ENCODE measurements at regions not wholly inside any gene's neighbourhood (a gene's known extent, or its start where the extent isn't known, plus 50 kb on each side); places are given as distances from the start of the nearest gene placed in this dataset.

DNA sequence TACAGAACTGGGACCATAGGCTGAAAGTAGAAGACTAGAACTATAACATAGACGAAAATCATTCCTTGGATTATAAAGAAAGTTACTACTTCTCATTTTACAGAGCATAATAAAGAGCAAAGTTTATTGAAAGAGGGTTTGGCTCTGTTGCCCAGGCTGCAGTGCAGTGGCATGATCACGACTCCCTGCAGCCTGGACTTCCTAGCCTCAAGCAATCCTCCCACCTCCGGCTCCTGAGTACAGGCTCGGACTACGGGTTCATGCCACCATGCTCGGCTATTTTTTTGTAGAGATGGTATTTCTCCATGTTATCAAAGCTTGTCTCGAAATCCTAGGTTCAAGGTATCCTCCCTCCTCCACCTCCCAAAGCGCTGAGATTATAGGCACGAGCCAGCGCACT lies 190.1 kb upstream of the FOXG1 start:
- DNase-seq = no peak
- Mint-ChIP-seq H3K27ac (no peak overlapping the region), H3K4me1 (no peaks in the 10 kb centered on the region), H3K27me3 (no peaks in the 10 kb centered on the region), H3K36me3 (no peaks in the 10 kb centered on the region), H3K9me3 (peaks cover 4 to 39% (median 9%) of the 10 kb centered on the region in 7 donors), H3K4me3 (no peak overlapping the region)
- no peak overlapping the region for H3K4me3 ChIP-seq (ENCODE audit: low read depth, low read length)
- H3K36me3 ChIP-seq (ENCODE audit: control insufficient read depth, insufficient read depth, low read length) = no peaks in the 10 kb centered on the region
- no peak overlapping the region for H3K27ac ChIP-seq (ENCODE audit: insufficient read depth, low read length, poor library complexity, severe bottlenecking)
- no peaks in the 10 kb centered on the region for H3K4me1 ChIP-seq (ENCODE audit: control insufficient read depth, insufficient read depth, low read length, poor library complexity, severe bottlenecking)
- no peak for ATAC-seq (ENCODE audit: low read depth in 2 of 2)
- no peaks in the 10 kb centered on the region for H3K27me3 ChIP-seq (ENCODE audit: control insufficient read depth, insufficient read depth, low read length)
- H3K9me3 ChIP-seq (ENCODE audit: control insufficient read depth in 2 of 2, low read length in 2 of 2) = peaks cover 0 to 9% of the 10 kb centered on the region in 2 experiments

DNA sequence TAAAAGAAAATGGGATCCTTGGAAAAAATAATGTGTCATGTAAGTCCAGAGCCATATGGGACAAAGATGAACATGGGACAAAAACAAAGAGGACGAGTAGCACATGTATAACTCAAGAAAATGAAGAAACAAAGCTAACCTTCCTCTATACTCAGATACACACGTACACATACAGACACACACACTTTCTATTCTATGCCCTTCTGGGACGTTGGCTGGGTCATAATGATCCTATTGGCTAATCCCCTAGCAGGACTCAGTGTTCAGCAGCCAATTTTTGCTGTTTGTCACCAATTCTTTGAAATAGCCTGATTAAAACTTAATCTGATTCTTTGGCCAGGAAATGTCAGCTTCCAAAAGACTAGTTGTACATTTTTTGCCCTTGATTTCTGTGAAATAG lies 189.4 kb upstream of the FOXG1 start:
- H3K36me3 ChIP-seq (ENCODE audit: control insufficient read depth, insufficient read depth, low read length) = no peaks in the 10 kb centered on the region
- DNase-seq (no peak), ATAC-seq (ENCODE audit: low read depth in 2 of 2) (no peak)
- Mint-ChIP-seq H3K9me3 (peaks cover 4 to 39% (median 9%) of the 10 kb centered on the region in 7 donors), H3K27me3 (no peaks in the 10 kb centered on the region), H3K36me3 (no peaks in the 10 kb centered on the region), H3K27ac (no peak overlapping the region), H3K4me3 (no peak overlapping the region), H3K4me1 (no peaks in the 10 kb centered on the region)
- no peaks in the 10 kb centered on the region for H3K27me3 ChIP-seq (ENCODE audit: control insufficient read depth, insufficient read depth, low read length)
- H3K9me3 ChIP-seq (ENCODE audit: control insufficient read depth in 2 of 2, low read length in 2 of 2) = peaks cover 0 to 5% of the 10 kb centered on the region in 2 experiments
- no peaks in the 10 kb centered on the region for H3K4me1 ChIP-seq (ENCODE audit: control insufficient read depth, insufficient read depth, low read length, poor library complexity, severe bottlenecking)
- no peak overlapping the region for H3K4me3 ChIP-seq (ENCODE audit: low read depth, low read length)
- no peak overlapping the region for H3K27ac ChIP-seq (ENCODE audit: insufficient read depth, low read length, poor library complexity, severe bottlenecking)

DNA sequence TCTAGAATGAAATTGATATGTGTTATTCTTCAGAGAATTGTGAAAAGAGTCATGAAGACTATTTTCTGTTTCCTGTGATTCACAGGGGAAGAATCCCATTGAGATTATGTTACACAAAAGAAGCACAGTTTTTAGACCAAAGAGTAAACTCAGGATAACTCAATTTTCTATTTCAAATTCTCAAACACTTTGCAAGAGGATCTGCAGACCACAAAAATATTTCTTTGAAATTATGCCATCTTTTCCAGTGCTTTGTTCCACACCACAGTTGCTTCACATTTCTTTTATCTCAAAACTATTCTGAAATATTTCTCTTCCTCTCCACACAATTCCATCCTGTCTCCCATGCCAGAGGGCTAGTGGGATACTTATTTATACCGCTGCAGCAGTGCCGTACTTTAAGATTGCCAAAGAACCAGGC lies 188.9 kb upstream of the FOXG1 start:
- no peak overlapping the region for H3K27ac Mint-ChIP-seq
- peaks cover 0 to 5% of the 10 kb centered on the region in 2 experiments for H3K9me3 ChIP-seq (ENCODE audit: control insufficient read depth in 2 of 2, low read length in 2 of 2)
- no peak overlapping the region for H3K4me3 ChIP-seq (ENCODE audit: low read depth, low read length)
- no peak overlapping the region for H3K27ac ChIP-seq (ENCODE audit: insufficient read depth, low read length, poor library complexity, severe bottlenecking)
- H3K27me3 Mint-ChIP-seq = no peaks in the 10 kb centered on the region
- H3K36me3 ChIP-seq (ENCODE audit: control insufficient read depth, insufficient read depth, low read length) = no peaks in the 10 kb centered on the region
- no peaks in the 10 kb centered on the region for H3K36me3 Mint-ChIP-seq
- no peaks in the 10 kb centered on the region for H3K27me3 ChIP-seq (ENCODE audit: control insufficient read depth, insufficient read depth, low read length)
- H3K4me3 Mint-ChIP-seq = no peak overlapping the region
- H3K4me1 Mint-ChIP-seq = no peaks in the 10 kb centered on the region
- DNase-seq = no peak
- no peak for ATAC-seq (ENCODE audit: low read depth in 2 of 2)
- H3K9me3 Mint-ChIP-seq = peaks cover 3 to 39% (median 9%) of the 10 kb centered on the region in 7 donors
- H3K4me1 ChIP-seq (ENCODE audit: control insufficient read depth, insufficient read depth, low read length, poor library complexity, severe bottlenecking) = no peaks in the 10 kb centered on the region

DNA sequence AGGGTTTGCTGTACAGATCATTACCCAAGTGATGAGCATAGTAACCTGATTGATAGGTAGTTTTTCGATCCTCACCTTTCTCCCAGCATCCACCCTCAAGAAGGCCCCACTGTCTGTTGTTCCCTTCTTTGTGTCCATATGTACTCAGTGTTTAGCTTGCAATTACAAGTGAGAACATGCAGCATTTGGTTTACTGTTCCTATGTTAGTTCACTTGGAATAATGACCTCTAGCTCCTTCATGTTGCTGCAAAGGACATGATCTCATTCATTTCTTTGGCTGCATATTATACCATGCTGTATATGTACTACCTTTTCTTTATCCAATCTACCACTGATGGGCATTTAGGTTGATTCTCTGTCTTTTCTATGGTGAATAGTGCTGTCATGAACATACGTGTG lies 181.6 kb upstream of the FOXG1 start:
- Mint-ChIP-seq H3K4me1 (no peaks in the 10 kb centered on the region), H3K27me3 (no peaks in the 10 kb centered on the region), H3K27ac (no peak overlapping the region), H3K36me3 (no peaks in the 10 kb centered on the region), H3K4me3 (no peak overlapping the region), H3K9me3 (peaks cover 6 to 26% (median 20%) of the 10 kb centered on the region in 7 donors)
- Histone ChIP-seq H3K9me3 (ENCODE audit: control insufficient read depth in 2 of 2, low read length in 2 of 2) (peaks cover 0 to 4% of the 10 kb centered on the region in 2 experiments), H3K27me3 (ENCODE audit: control insufficient read depth, insufficient read depth, low read length) (no peaks in the 10 kb centered on the region), H3K27ac (ENCODE audit: insufficient read depth, low read length, poor library complexity, severe bottlenecking) (no peak overlapping the region), H3K4me1 (ENCODE audit: control insufficient read depth, insufficient read depth, low read length, poor library complexity, severe bottlenecking) (no peaks in the 10 kb centered on the region), H3K36me3 (ENCODE audit: control insufficient read depth, insufficient read depth, low read length) (no peaks in the 10 kb centered on the region), H3K4me3 (ENCODE audit: low read depth, low read length) (no peak overlapping the region)
- no peak for ATAC-seq (ENCODE audit: low read depth in 2 of 2)
- DNase-seq = no peak

DNA sequence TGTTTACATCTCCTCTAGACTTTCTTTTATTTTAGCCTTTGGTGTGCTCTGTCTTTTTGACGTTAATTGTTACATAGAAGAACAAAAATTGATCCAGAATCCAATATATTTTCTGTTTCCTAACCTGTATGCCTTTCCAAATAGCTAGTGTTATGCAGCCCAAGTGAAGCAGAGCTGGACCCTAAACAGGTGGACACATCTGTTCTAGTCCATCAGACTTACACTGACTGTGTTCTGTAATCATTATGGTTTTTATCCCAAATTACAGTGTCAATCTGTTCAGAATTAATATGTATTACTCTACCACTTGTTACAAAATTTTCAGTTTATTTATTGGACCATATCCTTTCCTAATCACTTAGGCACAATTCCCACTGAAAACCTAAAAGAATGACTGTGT lies 176.8 kb upstream of the FOXG1 start:
- no peaks in the 10 kb centered on the region for H3K36me3 ChIP-seq (ENCODE audit: control insufficient read depth, insufficient read depth, low read length)
- peaks cover 0 to 5% of the 10 kb centered on the region in 2 experiments for H3K9me3 ChIP-seq (ENCODE audit: control insufficient read depth in 2 of 2, low read length in 2 of 2)
- Mint-ChIP-seq H3K36me3 (no peaks in the 10 kb centered on the region), H3K27me3 (no peaks in the 10 kb centered on the region), H3K9me3 (peaks cover 2 to 34% (median 13%) of the 10 kb centered on the region in 7 donors), H3K4me1 (no peaks in the 10 kb centered on the region), H3K27ac (no peak overlapping the region), H3K4me3 (no peak overlapping the region)
- no peak overlapping the region for H3K4me3 ChIP-seq (ENCODE audit: low read depth, low read length)
- H3K27ac ChIP-seq (ENCODE audit: insufficient read depth, low read length, poor library complexity, severe bottlenecking) = no peak overlapping the region
- ATAC-seq (ENCODE audit: low read depth in 2 of 2) (no peak), DNase-seq (no peak)
- H3K4me1 ChIP-seq (ENCODE audit: control insufficient read depth, insufficient read depth, low read length, poor library complexity, severe bottlenecking) = no peaks in the 10 kb centered on the region
- no peaks in the 10 kb centered on the region for H3K27me3 ChIP-seq (ENCODE audit: control insufficient read depth, insufficient read depth, low read length)

DNA sequence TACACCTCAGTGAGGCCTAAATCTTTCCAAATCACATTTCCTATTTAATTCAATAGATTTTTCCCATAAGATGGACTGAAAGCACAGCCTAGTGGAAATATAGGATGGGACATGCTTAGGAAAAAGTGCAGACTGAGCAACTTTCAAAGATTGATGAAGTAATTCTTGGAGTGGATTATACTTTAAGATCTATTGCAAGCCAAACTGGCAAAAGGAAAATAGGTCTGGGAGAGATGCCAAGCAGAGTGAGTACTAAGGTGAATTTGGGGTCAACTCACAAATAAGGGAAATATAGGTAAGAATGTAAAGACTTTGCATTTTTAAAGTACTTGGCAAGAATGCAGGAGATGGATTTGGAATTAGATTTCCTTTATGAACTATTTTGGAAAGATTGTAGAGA lies 170.2 kb upstream of the FOXG1 start:
- no peaks in the 10 kb centered on the region for H3K4me1 Mint-ChIP-seq

DNA sequence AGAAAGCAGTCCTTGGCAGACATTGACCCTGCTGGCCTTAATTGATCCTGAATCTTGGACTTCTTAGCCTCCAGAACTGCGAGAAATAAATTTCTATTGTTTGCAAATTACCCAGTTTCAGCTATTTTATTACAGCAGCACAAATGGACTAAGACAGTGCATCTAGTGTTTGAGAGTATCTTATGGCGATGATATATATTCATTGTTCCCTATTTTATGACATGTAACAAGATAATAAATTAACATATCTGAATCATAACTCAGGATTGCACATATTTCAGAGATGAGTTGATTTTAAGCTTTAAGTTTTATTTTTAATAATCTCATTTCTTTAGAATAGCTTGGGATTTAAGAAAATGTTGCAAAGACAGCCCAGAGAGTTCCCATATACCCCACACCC lies 167.4 kb upstream of the FOXG1 start:
- no peak for DNase-seq
- Histone ChIP-seq H3K27ac (ENCODE audit: insufficient read depth, low read length, poor library complexity, severe bottlenecking) (no peak overlapping the region), H3K9me3 (ENCODE audit: control insufficient read depth in 2 of 2, low read length in 2 of 2) (peaks cover 5 to 13% of the 10 kb centered on the region in 2 experiments), H3K27me3 (ENCODE audit: control insufficient read depth, insufficient read depth, low read length) (no peaks in the 10 kb centered on the region), H3K4me3 (ENCODE audit: low read depth, low read length) (no peak overlapping the region), H3K4me1 (ENCODE audit: control insufficient read depth, insufficient read depth, low read length, poor library complexity, severe bottlenecking) (no peaks in the 10 kb centered on the region), H3K36me3 (ENCODE audit: control insufficient read depth, insufficient read depth, low read length) (no peaks in the 10 kb centered on the region)
- no peak for ATAC-seq (ENCODE audit: low read depth in 2 of 2)
- Mint-ChIP-seq H3K4me1 (no peaks in the 10 kb centered on the region), H3K9me3 (peaks cover 8 to 34% (median 11%) of the 10 kb centered on the region in 7 donors), H3K4me3 (no peak overlapping the region), H3K27ac (no peak overlapping the region), H3K36me3 (peaks cover 3% of the 10 kb centered on the region), H3K27me3 (no peaks in the 10 kb centered on the region)

More for the DNA sequence above, 170.2 kb upstream of the FOXG1 start:
- no peaks in the 10 kb centered on the region for H3K36me3 ChIP-seq (ENCODE audit: control insufficient read depth, insufficient read depth, low read length)
- H3K27me3 ChIP-seq (ENCODE audit: control insufficient read depth, insufficient read depth, low read length) = no peaks in the 10 kb centered on the region
- H3K9me3 ChIP-seq (ENCODE audit: control insufficient read depth in 2 of 2, low read length in 2 of 2) = peaks cover 5 to 13% of the 10 kb centered on the region in 2 experiments
- ATAC-seq (ENCODE audit: low read depth in 2 of 2) = no peak
- H3K4me3 Mint-ChIP-seq = no peak overlapping the region
- no peak overlapping the region for H3K27ac Mint-ChIP-seq
- peaks cover 3% of the 10 kb centered on the region for H3K36me3 Mint-ChIP-seq
- no peaks in the 10 kb centered on the region for H3K27me3 Mint-ChIP-seq
- no peak overlapping the region for H3K4me3 ChIP-seq (ENCODE audit: low read depth, low read length)
- H3K9me3 Mint-ChIP-seq = peaks cover 4 to 27% (median 8%) of the 10 kb centered on the region in 7 donors
- DNase-seq = no peak
- H3K4me1 ChIP-seq (ENCODE audit: control insufficient read depth, insufficient read depth, low read length, poor library complexity, severe bottlenecking) = no peaks in the 10 kb centered on the region
- no peak overlapping the region for H3K27ac ChIP-seq (ENCODE audit: insufficient read depth, low read length, poor library complexity, severe bottlenecking)

DNA sequence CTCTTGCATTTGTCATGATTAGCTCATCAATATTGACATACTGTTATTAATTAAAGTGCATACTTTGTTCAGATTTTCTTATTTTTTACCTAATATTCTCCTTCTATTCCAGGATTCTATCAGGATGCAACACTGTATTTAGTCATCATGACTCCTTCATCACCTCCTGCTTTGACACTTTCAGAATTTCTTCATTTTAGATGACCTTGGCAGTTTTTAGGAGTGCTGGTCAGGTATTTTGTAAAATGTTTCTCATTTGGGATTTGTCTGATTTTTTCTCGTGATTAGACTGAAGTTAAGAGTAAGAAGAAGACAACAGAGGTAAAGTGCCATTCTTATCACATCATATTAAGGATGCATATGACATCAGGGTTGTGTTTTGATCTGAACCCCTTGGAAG lies 167.0 kb upstream of the FOXG1 start:
- H3K4me1 Mint-ChIP-seq = no peaks in the 10 kb centered on the region

More for the DNA sequence above, 167.0 kb upstream of the FOXG1 start:
- Histone ChIP-seq H3K27ac (ENCODE audit: insufficient read depth, low read length, poor library complexity, severe bottlenecking) (no peak overlapping the region), H3K27me3 (ENCODE audit: control insufficient read depth, insufficient read depth, low read length) (no peaks in the 10 kb centered on the region), H3K4me1 (ENCODE audit: control insufficient read depth, insufficient read depth, low read length, poor library complexity, severe bottlenecking) (no peaks in the 10 kb centered on the region), H3K9me3 (ENCODE audit: control insufficient read depth in 2 of 2, low read length in 2 of 2) (peaks cover 5 to 13% of the 10 kb centered on the region in 2 experiments), H3K4me3 (ENCODE audit: low read depth, low read length) (no peak overlapping the region), H3K36me3 (ENCODE audit: control insufficient read depth, insufficient read depth, low read length) (no peaks in the 10 kb centered on the region)
- DNase-seq = no peak
- H3K36me3 Mint-ChIP-seq = peaks cover 3% of the 10 kb centered on the region
- no peaks in the 10 kb centered on the region for H3K27me3 Mint-ChIP-seq
- H3K27ac Mint-ChIP-seq = no peak overlapping the region
- H3K9me3 Mint-ChIP-seq = peaks cover 8 to 29% (median 11%) of the 10 kb centered on the region in 7 donors
- H3K4me3 Mint-ChIP-seq = no peak overlapping the region
- no peak for ATAC-seq (ENCODE audit: low read depth in 2 of 2)

Measured in CD4-positive, CD25-positive, alpha-beta regulatory T cell (primary cell).